Activated T-cell treated with anti-CD3 and anti-CD28 coated beads, Interleukin-2, amount 50 U/mL, for 72 hours (primary cell): ENCODE measurements at regions not wholly inside any gene's neighbourhood (a gene's known extent, or its start where the extent isn't known, plus 50 kb on each side); places are given as distances from the start of the nearest gene placed in this dataset.

Experiments
- ATAC-seq, 2 donors: fragments of 150-1000 bp; cut with Tn5 transposase; replicated peaks in 1 of 2; 2 replicates each; pipeline ENCODE4 v1.10.0; 2021; ENCODE audit warnings: moderate library complexity in 2 of 2, mild to moderate bottlenecking in 1 of 2
- DNase-seq, 2 donors: peaks; one replicate each; pipeline ENCODE4 v3.0.0; 2021 to 2022; ENCODE audit warnings: mixed read lengths in 1 of 2
- H3K27ac Mint-ChIP-seq: one replicate; pipeline ENCODE4 v1.8.0; 2022; ENCODE audit warnings: mild to moderate bottlenecking, moderate library complexity, mixed read lengths
- H3K27me3 Mint-ChIP-seq: one replicate; pipeline ENCODE4 v1.8.0; 2022; ENCODE audit warnings: low read depth, mixed read lengths
- H3K36me3 Mint-ChIP-seq, 2 donors: one replicate each; pipeline ENCODE4 v1.8.0; 2022; ENCODE audit warnings: mixed read lengths in 2 of 2, mild to moderate bottlenecking in 1 of 2; ENCODE audit not compliant: insufficient read depth in 2 of 2
- H3K4me1 Mint-ChIP-seq: one replicate; pipeline ENCODE4 v1.8.0; 2022; ENCODE audit warnings: low read depth, mixed read lengths
- H3K4me3 Mint-ChIP-seq, 2 donors: one replicate each; pipeline ENCODE4 v1.8.0; 2022; ENCODE audit warnings: mild to moderate bottlenecking in 2 of 2, mixed read lengths in 2 of 2, moderate library complexity in 2 of 2
- H3K9me3 Mint-ChIP-seq, 2 donors: one replicate each; pipeline ENCODE4 v1.8.0; 2022; ENCODE audit warnings: mixed read lengths in 2 of 2

DNA sequence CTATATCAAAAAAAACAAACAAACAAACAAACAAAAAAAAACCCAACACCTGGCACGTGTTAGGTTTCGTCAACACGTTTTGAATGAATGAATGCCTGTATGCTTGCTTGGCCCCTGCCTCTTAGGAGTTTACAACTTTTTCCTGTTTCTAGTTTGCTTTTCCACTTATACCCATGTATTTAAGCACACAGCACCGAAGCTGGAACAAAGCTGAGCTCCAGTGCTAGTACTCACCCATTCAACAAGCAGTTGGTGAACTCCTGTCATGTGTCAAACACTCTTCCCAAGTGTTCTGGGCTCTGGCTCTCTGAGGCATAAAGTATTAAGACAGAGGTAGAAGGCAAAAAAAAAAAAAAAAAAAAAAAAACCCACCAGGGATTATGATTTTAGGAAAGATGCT, 599.3 kb downstream of the BUD13 start:
- Mint-ChIP-seq H3K27me3 (peaks cover 7% of the 10 kb centered on the region), H3K36me3 (no peaks in the 10 kb centered on the region), H3K27ac (no peak overlapping the region), H3K4me3 (no peak overlapping the region), H3K4me1 (no peaks in the 10 kb centered on the region), H3K9me3 (no peaks in the 10 kb centered on the region)
- DNase-seq (no peak), ATAC-seq (no peak)

DNA sequence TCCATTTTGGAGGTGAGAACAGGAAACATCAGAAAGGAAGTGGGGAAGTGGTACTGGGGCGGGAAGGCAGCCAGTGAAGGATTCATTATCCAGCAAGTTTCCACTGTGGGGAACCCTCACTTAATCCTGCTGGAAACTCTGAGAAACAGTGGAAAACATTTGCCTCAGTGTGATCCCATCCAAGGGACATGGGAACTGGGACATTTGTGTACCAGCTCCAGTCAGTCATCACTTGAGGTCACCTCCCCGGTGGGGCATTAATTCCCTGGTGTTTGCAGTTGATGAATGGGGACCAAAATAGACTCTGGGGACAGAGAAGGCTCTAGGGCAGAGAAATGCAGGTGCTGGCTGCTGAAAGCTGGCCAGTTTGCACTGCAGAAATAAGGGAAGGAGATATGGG, 599.9 kb downstream of the BUD13 start:
- no peaks in the 10 kb centered on the region for H3K36me3 Mint-ChIP-seq
- H3K4me3 Mint-ChIP-seq, result no peak overlapping the region
- no peaks in the 10 kb centered on the region for H3K9me3 Mint-ChIP-seq
- peaks cover 7% of the 10 kb centered on the region for H3K27me3 Mint-ChIP-seq
- ATAC-seq (no peak), DNase-seq (no peak)
- H3K27ac Mint-ChIP-seq, result no peak overlapping the region
- no peaks in the 10 kb centered on the region for H3K4me1 Mint-ChIP-seq

DNA sequence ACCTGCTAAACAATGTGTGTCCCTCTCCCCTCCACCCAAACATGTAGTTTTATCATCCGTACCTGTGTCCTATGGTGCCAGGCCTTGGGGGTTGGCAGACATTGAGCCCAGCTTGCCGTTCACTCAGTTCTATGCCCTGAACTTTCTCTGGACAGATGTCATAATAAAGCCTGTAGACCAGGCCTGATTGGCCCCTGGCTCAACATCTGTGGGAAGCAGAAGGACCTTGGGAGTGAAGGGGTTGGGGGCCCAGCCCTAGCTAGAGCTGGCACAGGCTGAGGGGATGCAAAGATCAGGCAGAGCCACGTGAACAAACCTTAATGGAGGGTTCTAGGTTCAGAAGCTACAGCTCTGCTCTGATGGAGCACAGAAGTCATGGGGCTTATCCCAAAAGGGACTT, 600.6 kb downstream of the BUD13 start:
- H3K36me3 Mint-ChIP-seq, result no peaks in the 10 kb centered on the region
- H3K4me3 Mint-ChIP-seq, result no peak overlapping the region
- H3K9me3 Mint-ChIP-seq, result no peaks in the 10 kb centered on the region
- no peak for ATAC-seq
- H3K4me1 Mint-ChIP-seq, result no peaks in the 10 kb centered on the region
- H3K27ac Mint-ChIP-seq, result no peak overlapping the region
- no peak for DNase-seq
- H3K27me3 Mint-ChIP-seq, result peaks cover 7% of the 10 kb centered on the region

DNA sequence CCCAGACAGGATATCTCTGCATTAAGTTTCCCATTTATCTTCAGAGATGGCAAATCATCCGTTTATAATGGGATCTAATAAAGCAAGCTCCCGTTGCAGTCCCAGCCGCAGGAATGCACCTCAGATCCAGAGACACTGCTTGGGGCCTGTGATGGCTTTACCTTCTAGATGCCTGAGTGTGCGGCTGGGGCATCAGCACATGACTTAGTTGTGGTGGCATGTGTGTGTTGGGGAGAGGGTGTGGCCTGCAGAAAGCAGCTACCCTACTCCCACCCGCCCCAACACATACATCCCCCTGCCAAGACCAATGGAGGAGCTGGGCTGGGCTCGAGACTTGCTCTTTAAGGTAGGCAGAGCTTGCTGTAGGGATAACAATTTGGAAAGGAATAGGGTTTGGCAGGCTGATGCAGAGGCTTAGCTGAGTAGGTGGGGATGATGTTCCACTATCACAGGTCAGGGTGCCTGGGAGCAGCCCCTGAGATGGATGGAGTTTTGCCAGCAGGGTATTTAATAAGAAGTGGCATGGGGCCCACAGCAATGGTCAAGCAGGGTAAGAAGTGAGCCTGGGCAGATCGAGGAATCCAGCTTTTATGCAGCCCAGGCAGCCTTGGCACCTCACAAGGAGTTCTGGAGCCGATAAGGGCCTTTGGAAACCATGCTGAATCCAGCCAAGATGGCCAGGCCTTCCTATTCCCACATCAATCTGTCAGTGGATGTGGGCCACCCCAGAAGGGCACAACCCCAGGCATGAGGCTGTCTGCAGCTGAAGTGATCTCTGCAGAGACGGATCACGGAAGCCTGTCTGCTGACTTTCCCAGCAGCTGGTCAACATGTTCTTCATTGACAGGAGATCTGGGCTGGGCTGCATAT, 601.3 kb downstream of the BUD13 start:
- Mint-ChIP-seq H3K9me3 (no peaks in the 10 kb centered on the region), H3K4me1 (no peaks in the 10 kb centered on the region), H3K27ac (no peak overlapping the region), H3K36me3 (no peaks in the 10 kb centered on the region), H3K27me3 (peaks cover 7% of the 10 kb centered on the region), H3K4me3 (no peak overlapping the region)
- ATAC-seq (no peak), DNase-seq (no peak)

DNA sequence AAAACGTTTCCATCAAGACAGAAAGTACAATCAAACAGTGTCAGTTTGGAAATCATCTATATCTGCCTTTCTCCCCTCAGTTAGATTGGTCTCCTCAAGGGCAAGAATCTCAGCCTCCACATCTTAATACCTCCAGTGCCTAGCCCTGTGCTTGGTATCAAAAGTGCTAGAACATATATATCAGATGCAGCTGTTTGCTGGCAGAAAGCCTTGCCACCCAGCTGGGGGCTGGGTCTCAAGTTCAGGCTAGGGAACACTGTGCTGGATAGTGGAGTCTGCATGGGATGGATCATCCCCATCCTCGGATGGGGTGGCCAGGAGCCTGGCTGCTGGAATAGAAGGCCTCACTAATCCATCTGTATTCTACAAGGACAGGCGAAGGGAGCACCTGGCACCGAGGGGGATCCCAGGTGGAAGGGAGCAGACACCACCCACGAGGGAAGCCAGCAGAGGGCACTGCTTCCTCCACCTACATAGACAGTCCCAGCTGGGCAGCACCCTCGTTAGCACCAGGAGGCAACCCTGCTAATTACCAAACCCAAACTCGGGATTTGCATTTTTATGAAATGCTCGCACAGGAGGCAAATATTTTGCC, 602.2 kb downstream of the BUD13 start:
- Mint-ChIP-seq H3K36me3 (no peaks in the 10 kb centered on the region), H3K4me1 (no peaks in the 10 kb centered on the region), H3K27me3 (peaks cover 7% of the 10 kb centered on the region), H3K27ac (no peak overlapping the region), H3K4me3 (no peak overlapping the region), H3K9me3 (no peaks in the 10 kb centered on the region)
- DNase-seq, result no peak
- ATAC-seq, result no peak

DNA sequence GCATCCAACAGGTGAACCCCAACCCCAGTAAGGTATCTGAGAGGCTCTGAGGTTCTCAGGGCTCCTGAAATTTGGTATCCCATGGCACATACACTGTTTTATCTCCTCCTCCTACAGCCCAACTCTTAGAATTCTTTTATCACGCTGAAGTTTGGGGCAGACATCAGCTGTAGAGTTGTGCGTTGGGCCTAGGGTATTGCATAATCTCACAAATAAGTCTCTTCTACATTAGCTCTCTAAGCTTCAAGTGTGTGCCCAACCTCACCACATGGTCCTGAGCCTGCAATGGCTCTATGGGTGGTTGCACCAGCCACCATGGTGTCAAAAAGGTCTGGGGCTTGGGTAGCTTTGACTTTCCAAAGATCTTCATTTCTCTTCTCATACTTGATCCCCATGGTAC, 603.0 kb downstream of the BUD13 start:
- no peaks in the 10 kb centered on the region for H3K9me3 Mint-ChIP-seq
- DNase-seq (no peak), ATAC-seq (no peak)
- H3K4me1 Mint-ChIP-seq, result no peaks in the 10 kb centered on the region
- H3K4me3 Mint-ChIP-seq, result no peak overlapping the region
- H3K27ac Mint-ChIP-seq, result no peak overlapping the region
- H3K27me3 Mint-ChIP-seq, result peaks cover 3% of the 10 kb centered on the region
- no peaks in the 10 kb centered on the region for H3K36me3 Mint-ChIP-seq

DNA sequence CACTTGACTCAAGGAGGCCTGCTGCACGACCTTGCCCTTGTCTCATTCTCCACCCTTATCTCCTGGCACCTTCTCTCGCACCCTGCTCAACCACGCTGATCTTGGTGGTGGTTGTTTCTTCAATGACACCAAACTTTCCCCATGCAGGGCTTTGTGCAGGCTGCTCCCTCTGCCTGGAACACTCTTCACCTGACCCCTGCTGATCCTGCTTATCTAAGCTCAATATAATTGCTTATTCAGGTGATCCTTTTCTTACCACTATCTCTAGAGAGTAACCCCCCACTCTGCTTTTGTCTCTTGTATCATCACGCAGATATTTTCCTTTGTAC, 604.4 kb downstream of the BUD13 start:
- no peak overlapping the region for H3K4me3 Mint-ChIP-seq
- H3K27me3 Mint-ChIP-seq, result no peaks in the 10 kb centered on the region
- DNase-seq, result no peak
- H3K27ac Mint-ChIP-seq, result no peak overlapping the region
- ATAC-seq, result no peak
- H3K4me1 Mint-ChIP-seq, result no peaks in the 10 kb centered on the region
- no peaks in the 10 kb centered on the region for H3K9me3 Mint-ChIP-seq
- no peaks in the 10 kb centered on the region for H3K36me3 Mint-ChIP-seq

DNA sequence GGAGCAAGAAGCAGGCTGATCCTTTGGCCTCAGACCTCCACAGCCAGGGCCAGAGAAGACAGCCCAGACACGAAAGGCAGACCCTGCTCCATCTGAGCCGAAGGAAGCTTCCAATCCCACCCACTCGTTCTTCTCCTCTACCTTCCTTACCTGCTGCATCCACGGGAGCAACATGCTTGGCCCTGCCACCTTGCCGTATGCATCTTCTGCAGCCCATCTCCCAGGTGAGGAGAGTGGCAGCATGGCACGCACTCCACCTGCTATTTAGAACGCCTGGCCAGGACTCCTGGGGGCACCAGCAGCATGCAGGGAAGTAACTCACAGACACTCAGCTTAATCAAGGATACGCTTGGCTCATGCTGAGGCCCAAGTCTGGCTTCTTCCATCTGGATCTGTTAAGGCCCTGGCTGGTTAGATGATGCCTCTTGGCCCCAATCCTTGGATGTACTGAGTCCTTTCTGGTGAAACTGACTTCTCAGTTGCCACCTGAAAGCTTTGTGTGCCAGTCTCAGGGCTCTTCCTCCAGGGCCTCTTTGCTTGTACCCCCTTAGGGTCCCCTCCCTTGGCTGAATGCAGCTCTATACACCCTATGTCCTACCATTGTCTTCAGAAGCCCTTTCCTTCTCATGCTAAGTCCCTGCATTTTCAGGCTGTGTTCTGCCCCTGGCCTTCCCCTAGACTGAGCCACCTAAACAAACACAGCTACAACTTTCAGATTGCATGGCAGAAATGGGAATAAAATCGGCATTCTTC, 604.9 kb downstream of the BUD13 start:
- Mint-ChIP-seq H3K9me3 (no peaks in the 10 kb centered on the region), H3K4me1 (no peaks in the 10 kb centered on the region), H3K4me3 (no peak overlapping the region), H3K27ac (no peak overlapping the region), H3K36me3 (no peaks in the 10 kb centered on the region), H3K27me3 (no peaks in the 10 kb centered on the region)
- DNase-seq (no peak), ATAC-seq (no peak)

DNA sequence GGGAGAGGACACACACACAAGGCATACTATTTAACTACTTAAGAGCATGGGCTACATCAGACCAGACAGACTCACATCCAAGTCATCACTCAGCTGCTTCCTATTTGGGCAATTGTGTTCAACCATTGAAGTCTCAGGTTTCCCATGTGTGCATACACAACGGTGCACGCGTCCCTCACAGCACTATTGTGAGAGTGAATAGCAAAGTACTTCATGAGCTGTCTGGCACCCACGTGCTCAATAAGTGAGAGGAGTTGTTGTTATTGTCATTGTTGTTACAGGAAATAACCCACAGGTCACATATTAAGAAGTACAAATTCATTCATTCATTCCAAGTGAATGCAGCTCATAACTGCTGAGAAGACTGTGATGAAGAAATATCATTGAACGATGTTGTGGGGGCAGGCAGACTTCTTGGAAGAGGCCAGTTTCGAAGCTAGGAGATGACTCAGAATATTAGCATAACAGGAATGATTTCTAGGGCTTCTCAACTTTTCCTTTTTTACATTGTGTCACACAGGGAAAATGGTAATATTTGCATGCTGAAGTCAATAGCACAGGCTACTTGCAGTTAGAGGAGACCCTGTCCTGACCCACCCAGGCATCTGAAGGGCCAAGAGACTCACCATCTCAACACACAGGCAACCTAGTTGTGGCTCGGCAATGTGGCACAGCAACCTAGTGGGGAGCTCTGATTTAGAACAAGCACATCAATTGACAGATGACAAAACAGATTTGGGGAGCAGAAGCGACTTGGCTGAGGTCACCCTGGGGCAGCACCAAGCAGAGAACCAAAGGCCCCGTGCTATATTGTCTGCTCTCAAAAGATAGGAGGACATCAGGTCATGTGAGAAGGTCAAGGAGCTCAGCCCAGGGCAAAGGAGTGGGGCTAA, 606.0 kb downstream of the BUD13 start:
- no peaks in the 10 kb centered on the region for H3K27me3 Mint-ChIP-seq
- H3K4me1 Mint-ChIP-seq, result no peaks in the 10 kb centered on the region
- no peak overlapping the region for H3K27ac Mint-ChIP-seq
- no peak for DNase-seq
- no peaks in the 10 kb centered on the region for H3K9me3 Mint-ChIP-seq
- ATAC-seq, result no peak
- H3K4me3 Mint-ChIP-seq, result no peak overlapping the region
- H3K36me3 Mint-ChIP-seq, result no peaks in the 10 kb centered on the region

DNA sequence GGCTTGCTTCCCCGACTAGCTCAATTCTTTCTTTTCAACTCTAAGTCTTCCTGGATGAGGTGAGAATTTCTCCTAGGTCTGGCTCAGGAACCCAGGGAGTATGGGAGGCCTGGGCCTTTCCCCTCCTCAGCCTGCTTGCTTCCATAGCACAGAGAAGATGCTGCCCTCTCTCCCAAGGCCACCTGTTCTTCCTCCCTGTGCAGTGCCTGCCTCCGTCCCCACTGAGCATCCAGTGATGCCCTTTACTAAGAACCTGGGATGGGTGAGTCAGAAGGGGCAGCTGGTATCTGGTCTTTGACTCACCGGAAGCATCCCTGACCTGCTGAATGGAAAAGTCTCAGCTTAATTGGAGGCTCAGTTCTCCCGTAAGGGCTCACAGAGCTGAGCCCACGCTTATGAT, 607.9 kb downstream of the BUD13 start:
- DNase-seq, result no peak
- no peak for ATAC-seq

DNA sequence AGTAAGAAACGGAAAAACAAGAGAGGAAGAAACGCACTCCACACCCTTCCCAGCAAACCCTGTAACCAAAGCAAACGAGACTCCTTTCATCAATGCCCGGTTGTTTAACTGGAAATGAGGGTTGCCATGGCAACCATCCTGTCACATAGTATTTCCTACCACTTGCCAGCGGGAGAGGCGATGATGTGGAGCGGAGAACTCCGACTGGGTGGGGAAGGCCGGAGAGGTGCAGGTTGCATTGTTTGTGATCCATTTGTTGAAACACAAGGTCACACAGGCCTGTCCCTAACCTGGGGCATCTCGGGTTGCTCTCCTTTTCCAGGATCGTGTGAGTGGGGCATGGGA, 609.9 kb downstream of the BUD13 start:
- Mint-ChIP-seq H3K27ac (no peak overlapping the region), H3K9me3 (no peaks in the 10 kb centered on the region)
- no peak for ATAC-seq

More for the DNA sequence above, 607.9 kb downstream of the BUD13 start:
- Mint-ChIP-seq H3K9me3 (no peaks in the 10 kb centered on the region), H3K4me3 (no peak overlapping the region), H3K27me3 (peaks cover 14% of the 10 kb centered on the region), H3K27ac (no peak overlapping the region), H3K36me3 (no peaks in the 10 kb centered on the region), H3K4me1 (no peaks in the 10 kb centered on the region)

DNA sequence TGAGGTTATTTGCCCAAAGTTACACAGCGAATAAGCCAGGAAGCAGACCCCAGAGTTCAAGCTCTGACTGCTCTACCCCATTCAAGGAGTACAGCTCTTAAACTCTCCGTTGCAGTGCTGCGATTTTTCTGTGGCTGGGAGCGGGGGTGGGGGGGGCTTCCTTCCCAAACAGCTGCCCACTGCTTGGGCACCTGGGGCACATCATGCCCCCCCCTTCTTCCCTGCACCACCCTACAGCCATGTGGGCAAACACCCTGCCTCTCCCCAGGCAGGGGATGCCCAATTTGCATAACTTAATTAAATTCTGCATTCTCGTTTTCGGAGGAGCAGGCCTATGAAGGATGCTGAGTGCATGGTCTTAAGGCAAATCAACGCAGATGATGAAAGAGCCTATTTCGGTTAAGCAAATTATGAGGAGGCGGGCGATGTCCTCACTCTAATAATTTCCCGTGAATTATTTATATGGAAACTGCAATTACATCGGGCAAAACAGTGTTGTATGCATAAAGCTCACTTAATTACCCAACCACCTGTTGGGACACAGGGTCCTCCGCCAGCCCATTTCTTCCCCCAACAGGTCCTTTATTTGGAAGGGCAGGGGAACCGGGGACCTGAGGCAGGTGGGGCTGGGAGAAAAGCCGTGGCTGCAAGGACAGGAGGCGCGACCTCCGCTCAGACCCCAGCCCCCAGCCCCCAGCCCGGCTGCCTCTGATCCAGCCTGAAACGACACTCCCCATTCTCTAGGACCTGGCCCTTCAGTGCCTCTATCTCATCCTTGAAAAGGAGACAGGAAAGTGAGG, 610.5 kb downstream of the BUD13 start:
- H3K27me3 Mint-ChIP-seq, result peaks cover 14% of the 10 kb centered on the region
- H3K9me3 Mint-ChIP-seq, result no peaks in the 10 kb centered on the region
- no peak overlapping the region for H3K4me3 Mint-ChIP-seq
- no peak overlapping the region for H3K27ac Mint-ChIP-seq
- DNase-seq (no peak), ATAC-seq (no peak)
- H3K4me1 Mint-ChIP-seq, result no peaks in the 10 kb centered on the region
- H3K36me3 Mint-ChIP-seq, result no peaks in the 10 kb centered on the region

More for the DNA sequence above, 609.9 kb downstream of the BUD13 start:
- Mint-ChIP-seq H3K27me3 (peaks cover 14% of the 10 kb centered on the region), H3K36me3 (no peaks in the 10 kb centered on the region), H3K4me1 (no peaks in the 10 kb centered on the region), H3K4me3 (no peak overlapping the region)
- no peak for DNase-seq
